ENCODE measurements at regions not wholly inside any gene's neighbourhood (a gene's known extent, or its start where the extent isn't known, plus 50 kb on each side); places are given as distances from the start of the nearest gene placed in this dataset.

- Histone ChIP-seq H2AFZ (ENCODE audit: low read length) (no peak overlapping the region), H3K79me2 (ENCODE audit: insufficient read depth, low read length) (no peaks in the 10 kb centered on the region), H3K9me2 (ENCODE audit: low read depth, low read length) (no peaks in the 10 kb centered on the region), H3K9me3 (ENCODE audit: low read length) (no peaks in the 10 kb centered on the region), H3K36me3 (ENCODE audit: insufficient read depth, low read length) (no peaks in the 10 kb centered on the region), H3K4me2 (ENCODE audit: low read length) (no peak overlapping the region), H3K27ac (ENCODE audit: low read depth, low read length, poor library complexity, severe bottlenecking) (no peak overlapping the region), H3K4me3 (ENCODE audit: low read depth, low read length, poor library complexity, severe bottlenecking) (no peak overlapping the region), H3K27me3 (ENCODE audit: insufficient read depth, low read length) (no peaks in the 10 kb centered on the region), H3K9ac (ENCODE audit: low read length) (no peak overlapping the region), H3F3A (ENCODE audit: insufficient read depth, low read length) (no peaks in the 10 kb centered on the region), H4K20me1 (ENCODE audit: insufficient read depth, low read length) (no peaks in the 10 kb centered on the region), H3K4me1 (ENCODE audit: insufficient read depth, low read length, severe bottlenecking) (no peaks in the 10 kb centered on the region)
- no peak for TF ChIP-seq EZH2 (IDR thresholded peaks at IDR 0.05; ENCODE audit: borderline replicate concordance, low read length)
- TF ChIP-seq, protein P1, sequence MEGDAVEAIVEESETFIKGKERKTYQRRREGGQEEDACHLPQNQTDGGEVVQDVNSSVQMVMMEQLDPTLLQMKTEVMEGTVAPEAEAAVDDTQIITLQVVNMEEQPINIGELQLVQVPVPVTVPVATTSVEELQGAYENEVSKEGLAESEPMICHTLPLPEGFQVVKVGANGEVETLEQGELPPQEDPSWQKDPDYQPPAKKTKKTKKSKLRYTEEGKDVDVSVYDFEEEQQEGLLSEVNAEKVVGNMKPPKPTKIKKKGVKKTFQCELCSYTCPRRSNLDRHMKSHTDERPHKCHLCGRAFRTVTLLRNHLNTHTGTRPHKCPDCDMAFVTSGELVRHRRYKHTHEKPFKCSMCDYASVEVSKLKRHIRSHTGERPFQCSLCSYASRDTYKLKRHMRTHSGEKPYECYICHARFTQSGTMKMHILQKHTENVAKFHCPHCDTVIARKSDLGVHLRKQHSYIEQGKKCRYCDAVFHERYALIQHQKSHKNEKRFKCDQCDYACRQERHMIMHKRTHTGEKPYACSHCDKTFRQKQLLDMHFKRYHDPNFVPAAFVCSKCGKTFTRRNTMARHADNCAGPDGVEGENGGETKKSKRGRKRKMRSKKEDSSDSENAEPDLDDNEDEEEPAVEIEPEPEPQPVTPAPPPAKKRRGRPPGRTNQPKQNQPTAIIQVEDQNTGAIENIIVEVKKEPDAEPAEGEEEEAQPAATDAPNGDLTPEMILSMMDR (IDR thresholded peaks at IDR 0.05; ENCODE audit: low read length) = no peak
Observed at GRCh38 chr3:124610130-124610529, 120.1 kb upstream of the UMPS start.

DNA sequence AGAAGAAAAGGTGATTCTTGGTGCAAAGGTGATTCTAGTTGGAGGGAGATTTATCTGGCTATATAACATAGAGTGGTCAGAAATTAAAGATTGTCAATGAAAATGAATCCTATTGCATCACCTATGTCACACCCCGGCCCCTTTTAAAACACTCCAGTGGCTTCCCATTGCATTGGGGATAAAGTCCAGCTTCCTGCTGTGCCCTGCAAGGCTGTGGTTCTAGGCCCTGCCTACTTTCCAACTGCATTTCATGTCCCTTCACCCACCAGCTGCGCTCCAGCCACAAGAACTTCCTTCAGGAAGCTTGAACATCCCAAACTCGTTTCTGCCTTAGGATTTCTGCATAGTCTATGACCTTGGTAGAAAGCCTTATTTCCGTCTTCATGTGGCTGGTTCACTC, 118.7 kb upstream of the UMPS start:
- Histone ChIP-seq H3K9me3 (ENCODE audit: low read length) (no peaks in the 10 kb centered on the region), H3K9me2 (ENCODE audit: low read depth, low read length) (no peaks in the 10 kb centered on the region), H3K36me3 (ENCODE audit: insufficient read depth, low read length) (no peaks in the 10 kb centered on the region), H3K4me3 (ENCODE audit: low read depth, low read length, poor library complexity, severe bottlenecking) (no peak overlapping the region), H2AFZ (ENCODE audit: low read length) (no peak overlapping the region), H3K9ac (ENCODE audit: low read length) (no peak overlapping the region), H4K20me1 (ENCODE audit: insufficient read depth, low read length) (no peaks in the 10 kb centered on the region), H3F3A (ENCODE audit: insufficient read depth, low read length) (no peaks in the 10 kb centered on the region), H3K4me1 (ENCODE audit: insufficient read depth, low read length, severe bottlenecking) (no peaks in the 10 kb centered on the region), H3K27ac (ENCODE audit: low read depth, low read length, poor library complexity, severe bottlenecking) (no peak overlapping the region), H3K4me2 (ENCODE audit: low read length) (no peak overlapping the region), H3K79me2 (ENCODE audit: insufficient read depth, low read length) (no peaks in the 10 kb centered on the region), H3K27me3 (ENCODE audit: insufficient read depth, low read length) (no peaks in the 10 kb centered on the region)
- TF ChIP-seq, protein P1 (IDR thresholded peaks at IDR 0.05; ENCODE audit: low read length) = no peak
- no peak for TF ChIP-seq EZH2 (IDR thresholded peaks at IDR 0.05; ENCODE audit: borderline replicate concordance, low read length)

DNA sequence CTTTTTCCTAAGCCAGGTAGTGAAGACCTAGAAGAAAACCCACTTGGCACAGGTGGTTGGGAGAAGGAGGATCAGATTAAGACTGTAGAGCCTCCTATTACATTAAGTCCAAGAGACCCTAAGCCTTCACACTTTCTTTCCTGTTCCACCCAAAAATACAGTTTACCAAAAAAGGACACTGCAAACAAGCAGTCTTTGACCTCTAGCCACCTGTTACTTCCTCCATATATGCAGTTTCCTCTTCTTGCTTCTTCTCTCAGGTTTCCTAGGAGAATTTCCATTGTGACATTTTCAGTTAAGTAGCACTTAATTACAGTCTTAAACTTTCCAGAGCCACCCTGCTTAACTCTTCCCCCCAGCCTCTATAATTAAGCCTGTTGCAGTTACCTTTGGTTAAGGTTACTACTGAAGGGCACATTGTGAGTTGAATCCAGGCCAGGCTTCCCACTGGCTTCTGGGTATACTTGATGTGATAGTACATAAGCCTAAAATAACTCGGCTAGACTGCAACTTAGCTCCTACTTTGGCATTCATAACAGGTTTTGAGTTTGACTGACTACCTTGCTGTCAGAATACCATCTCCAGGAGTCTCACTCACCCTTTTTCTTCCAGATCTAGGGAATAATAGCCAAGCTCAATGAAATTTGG, 114.2 kb upstream of the UMPS start:
- no peak overlapping the region for H2AFZ ChIP-seq (ENCODE audit: low read length)
- no peaks in the 10 kb centered on the region for H3F3A ChIP-seq (ENCODE audit: insufficient read depth, low read length)
- H3K9ac ChIP-seq (ENCODE audit: low read length) = no peak overlapping the region
- no peaks in the 10 kb centered on the region for H3K36me3 ChIP-seq (ENCODE audit: insufficient read depth, low read length)
- no peaks in the 10 kb centered on the region for H3K4me1 ChIP-seq (ENCODE audit: insufficient read depth, low read length, severe bottlenecking)
- H3K79me2 ChIP-seq (ENCODE audit: insufficient read depth, low read length) = no peaks in the 10 kb centered on the region
- no peak overlapping the region for H3K4me3 ChIP-seq (ENCODE audit: low read depth, low read length, poor library complexity, severe bottlenecking)
- H3K27ac ChIP-seq (ENCODE audit: low read depth, low read length, poor library complexity, severe bottlenecking) = no peak overlapping the region
- H4K20me1 ChIP-seq (ENCODE audit: insufficient read depth, low read length) = no peaks in the 10 kb centered on the region
- no peak overlapping the region for H3K4me2 ChIP-seq (ENCODE audit: low read length)
- H3K27me3 ChIP-seq (ENCODE audit: insufficient read depth, low read length) = no peaks in the 10 kb centered on the region
- no peak for TF ChIP-seq EZH2 (IDR thresholded peaks at IDR 0.05; ENCODE audit: borderline replicate concordance, low read length)
- TF ChIP-seq, protein P1 (IDR thresholded peaks at IDR 0.05; ENCODE audit: low read length) = no peak
- H3K9me3 ChIP-seq (ENCODE audit: low read length) = no peaks in the 10 kb centered on the region
- H3K9me2 ChIP-seq (ENCODE audit: low read depth, low read length) = no peaks in the 10 kb centered on the region
